IMR-90 (cell line): ENCODE measurements at regions not wholly inside any gene's neighbourhood (a gene's known extent, or its start where the extent isn't known, plus 50 kb on each side); places are given as distances from the start of the nearest gene placed in this dataset.

Experiments
- ATAC-seq: fragments of 200-7000 bp; cut with Tn5 transposase; 2 replicates; pipeline ENCODE4 v1.9.1; 2020; ENCODE audit warnings: low read depth, mild to moderate bottlenecking, moderate library complexity
- BruUV-seq: library from RNA; stranded (reverse); fragments of 400-500 nt; replicated peaks from 2 replicates; lab custom pipeline; 2021; lab: Mats Ljungman, UMichigan
- CTCF ChIA-PET: fragments of 300-600 bp; formaldehyde crosslinking; extraction: SDS; loops from one replicate; lab custom pipeline; 2021; ENCODE audit warnings: antibody characterized with exemption; lab: Yijun Ruan, JAX
- POLR2A ChIA-PET: fragments of 300-600 bp; sonication (Branson Sonifier 250); formaldehyde crosslinking; loops from one replicate; lab custom pipeline; 2022; ENCODE audit warnings: antibody characterized with exemption; ENCODE audit not compliant: unreplicated experiment; lab: Charles Lee
- DNase-seq: peaks from one replicate; pipeline ENCODE4 v3.0.0; 2013
- H2AFZ ChIP-seq: replicated peaks from 2 replicates; pipeline ENCODE3; 2013; ENCODE audit warnings: low read length, mild to moderate bottlenecking; ENCODE audit not compliant: poor library complexity
- H2AK5ac ChIP-seq: 2 replicates; pipeline ENCODE4 v1.6.1; 2013; ENCODE audit warnings: low read depth, low read length, inconsistent platforms
- H2AK9ac ChIP-seq: replicated peaks from 2 replicates; pipeline ENCODE3; 2013; ENCODE audit warnings: mild to moderate bottlenecking, low read depth, low read length, moderate library complexity; ENCODE audit not compliant: poor library complexity
- H2BK120ac ChIP-seq: 2 replicates; pipeline ENCODE4 v1.6.1; 2013; ENCODE audit warnings: low read depth, low read length, inconsistent platforms
- H2BK15ac ChIP-seq: 3 replicates; pipeline ENCODE4 v1.6.1; 2013; ENCODE audit warnings: low read depth, low read length, inconsistent platforms
- H2BK20ac ChIP-seq: 2 replicates; pipeline ENCODE4 v1.6.1; 2013; ENCODE audit warnings: low read depth, mild to moderate bottlenecking, inconsistent platforms, low read length, moderate library complexity
- H2BK5ac ChIP-seq: 2 replicates; pipeline ENCODE4 v1.6.1; 2013; ENCODE audit warnings: mild to moderate bottlenecking, low read depth, low read length, inconsistent platforms; ENCODE audit not compliant: poor library complexity, severe bottlenecking
- H3K14ac ChIP-seq: replicated peaks from 2 replicates; pipeline ENCODE4 v1.6.1; 2013; ENCODE audit warnings: low read depth, low read length, inconsistent platforms
- H3K18ac ChIP-seq: 2 replicates; pipeline ENCODE4 v1.6.1; 2013; ENCODE audit warnings: low read depth, low read length, control low read depth
- H3K23ac ChIP-seq: 2 replicates; pipeline ENCODE4 v1.6.1; 2013; ENCODE audit warnings: low read depth, low read length, inconsistent platforms
- H3K27ac ChIP-seq: 2 replicates; pipeline ENCODE4 v1.5.1; 2013; ENCODE audit warnings: mild to moderate bottlenecking, control low read depth, low read length; ENCODE audit not compliant: insufficient read depth
- H3K27me3 ChIP-seq: 2 replicates; pipeline ENCODE4 v1.6.1; 2013; ENCODE audit warnings: low read length; ENCODE audit not compliant: control insufficient read depth, insufficient read depth
- H3K36me3 ChIP-seq: 2 replicates; pipeline ENCODE4 v1.6.1; 2013; ENCODE audit warnings: low read length, mixed read lengths; ENCODE audit not compliant: control insufficient read depth, insufficient read depth
- H3K4ac ChIP-seq: 2 replicates; pipeline ENCODE4 v1.6.1; 2013; ENCODE audit warnings: low read depth, low read length, inconsistent platforms
- H3K4me1 ChIP-seq: 2 replicates; pipeline ENCODE4 v1.6.1; 2013; ENCODE audit warnings: low read length, mixed read lengths; ENCODE audit not compliant: control insufficient read depth, insufficient read depth
- H3K4me2 ChIP-seq: 2 replicates; pipeline ENCODE4 v1.6.1; 2013; ENCODE audit warnings: low read depth, mild to moderate bottlenecking, control low read depth, low read length, moderate library complexity
- H3K4me3 ChIP-seq: 2 replicates; pipeline ENCODE4 v1.5.1; 2013; ENCODE audit warnings: low read depth, mild to moderate bottlenecking, control low read depth, low read length, moderate library complexity; ENCODE audit not compliant: insufficient read depth
- H3K56ac ChIP-seq: 2 replicates; pipeline ENCODE4 v1.6.1; 2013; ENCODE audit warnings: low read length, inconsistent platforms; ENCODE audit not compliant: insufficient read depth; ENCODE audit errors: extremely low read depth
- H3K79me1 ChIP-seq, 2 experiments: 2 replicates each; pipeline ENCODE4 v1.6.1; 2013; ENCODE audit warnings: low read length in 2 of 2, inconsistent platforms in 1 of 2, low read depth in 1 of 2
- H3K9ac ChIP-seq: 2 replicates; pipeline ENCODE4 v1.6.1; 2013; ENCODE audit warnings: low read depth, low read length, control low read depth
- H3K9me1 ChIP-seq: 2 replicates; pipeline ENCODE4 v1.6.1; 2013; ENCODE audit warnings: low read length, inconsistent platforms; ENCODE audit not compliant: insufficient read depth
- H3K9me3 ChIP-seq: 2 replicates; pipeline ENCODE4 v1.6.1; 2013; ENCODE audit warnings: low read length; ENCODE audit not compliant: control insufficient read depth, insufficient read depth
- H4K20me1 ChIP-seq: 2 replicates; pipeline ENCODE4 v1.6.1; 2013; ENCODE audit warnings: low read length, inconsistent platforms; ENCODE audit not compliant: insufficient read depth
- H4K5ac ChIP-seq: 2 replicates; pipeline ENCODE4 v1.6.1; 2013; ENCODE audit warnings: mild to moderate bottlenecking, low read depth, low read length, control low read depth
- H4K8ac ChIP-seq, 2 experiments: 2 replicates each; pipeline ENCODE4 v1.6.1; 2013; ENCODE audit warnings: low read depth in 2 of 2, low read length in 2 of 2, control low read depth in 1 of 2, inconsistent platforms in 1 of 2
- H4K91ac ChIP-seq: 2 replicates; pipeline ENCODE4 v1.6.1; 2013; ENCODE audit warnings: low read depth, low read length, inconsistent platforms; ENCODE audit not compliant: insufficient read depth
- BHLHE40 ChIP-seq: fragments of 150-350 bp; IDR thresholded peaks from 2 replicates; pipeline ENCODE4 v1.6.1; 2016; ENCODE audit warnings: mild to moderate bottlenecking, low read depth, low read length
- CEBPB ChIP-seq: IDR thresholded peaks from 2 replicates; pipeline ENCODE4 v1.6.1; 2012; ENCODE audit warnings: low read depth, low read length, improper control_type of control experiment
- CHD1 ChIP-seq: IDR thresholded peaks from 2 replicates; pipeline ENCODE4 v1.6.1; 2012; ENCODE audit warnings: low read depth, low read length, improper control_type of control experiment
- CTCF ChIP-seq: conservative IDR thresholded peaks from 2 replicates; pipeline ENCODE4 v1.5.1; 2012; ENCODE audit warnings: mild to moderate bottlenecking, low read depth, low read length, improper control_type of control experiment
- ELK1 ChIP-seq: fragments of 150-350 bp; IDR thresholded peaks from 2 replicates; pipeline ENCODE4 v1.6.1; 2016; ENCODE audit warnings: low read depth, mild to moderate bottlenecking, low read length, moderate library complexity, borderline replicate concordance
- FOS ChIP-seq: fragments of 150-350 bp; IDR thresholded peaks from 2 replicates; pipeline ENCODE4 v1.6.1; 2016; ENCODE audit warnings: low read depth, low read length
- MAFK ChIP-seq: IDR thresholded peaks from 2 replicates; pipeline ENCODE4 v1.6.1; 2012; ENCODE audit warnings: low read depth, low read length, improper control_type of control experiment
- MAZ ChIP-seq: IDR thresholded peaks from 2 replicates; pipeline ENCODE4 v1.6.1; 2012; ENCODE audit warnings: low read depth, mild to moderate bottlenecking, low read length, improper control_type of control experiment, moderate library complexity, borderline replicate concordance
- MXI1 ChIP-seq: IDR thresholded peaks from 2 replicates; pipeline ENCODE4 v1.6.1; 2012; ENCODE audit warnings: low read depth, mild to moderate bottlenecking, low read length, moderate library complexity, borderline replicate concordance
- NFE2L2 ChIP-seq: fragments of 150-350 bp; IDR thresholded peaks from 2 replicates; pipeline ENCODE4 v1.6.1; 2016; ENCODE audit warnings: low read depth, mild to moderate bottlenecking, low read length
- POLR2A ChIP-seq: IDR thresholded peaks from 2 replicates; pipeline ENCODE4 v1.6.1; 2012; ENCODE audit warnings: mild to moderate bottlenecking, low read depth, low read length
- RAD21 ChIP-seq: IDR thresholded peaks from 2 replicates; pipeline ENCODE4 v1.6.1; 2012; ENCODE audit warnings: low read length, improper control_type of control experiment
- RCOR1 ChIP-seq: IDR thresholded peaks from 2 replicates; pipeline ENCODE4 v1.6.1; 2012; ENCODE audit warnings: mild to moderate bottlenecking, low read length, improper control_type of control experiment; ENCODE audit not compliant: insufficient replicate concordance
- RFX5 ChIP-seq: IDR thresholded peaks from 2 replicates; pipeline ENCODE4 v1.8.0; 2012; ENCODE audit warnings: low read depth, mild to moderate bottlenecking, low read length, moderate library complexity
- SMC3 ChIP-seq: fragments of 150-350 bp; IDR thresholded peaks from 2 replicates; pipeline ENCODE4 v1.6.1; 2016; ENCODE audit warnings: low read depth, mild to moderate bottlenecking, antibody characterized with exemption, low read length, moderate library complexity
- USF2 ChIP-seq: fragments of 150-350 bp; IDR thresholded peaks from 2 replicates; pipeline ENCODE4 v1.6.1; 2017; ENCODE audit warnings: mild to moderate bottlenecking, antibody characterized with exemption, low read length, low read depth
- WGBS, 2 experiments: methylation state at CpG; one replicate each; pipeline versions ENCODE4 v1.1.5 to v1.1.7; 2013; ENCODE audit warnings: missing lambda C conversion rate in 2 of 2; ENCODE audit not compliant: insufficient read length in 1 of 2; ENCODE audit errors: extremely low coverage in 2 of 2; 5-methylcytosine and 5-hydroxymethylcytosine counted together
- dilution Hi-C: fragments of 300-500 bp; cut with HindIII; formaldehyde crosslinking; loops from one replicate; pipeline ENCODE4 v1.14.3; 2018; ENCODE audit warnings: low sequenced_read_pairs; ENCODE audit not compliant: unreplicated experiment
- in situ Hi-C: fragments of 300-500 bp; cut with MboI; formaldehyde crosslinking; loops from 3 replicates; pipeline ENCODE4 v1.14.3; 2019; ENCODE audit warnings: low sequenced_read_pairs, inconsistent platforms, mixed read lengths
- intact Hi-C: fragments of 100-400 bp; cut with micrococcal nuclease; formaldehyde crosslinking; loops from 2 replicates; pipeline ENCODE4 v1.10.0; 2022

- Histone ChIP-seq H2AK9ac (no peak overlapping the region), H3K4ac (no peak overlapping the region), H3K14ac (no peak overlapping the region), H2BK120ac (no peak overlapping the region), H3K9me3 (no peaks in the 10 kb centered on the region), H3K4me2 (no peak overlapping the region), H3K23ac (no peak overlapping the region), H3K27ac (no peak overlapping the region), H4K8ac (no peak overlapping the region), H3K79me1 (no peaks in the 10 kb centered on the region), H2AK5ac (no peak overlapping the region), H3K4me3 (no peak overlapping the region), H4K5ac (no peak overlapping the region), H2BK20ac (no peak overlapping the region), H3K9ac (no peak overlapping the region), H2AFZ (no peak overlapping the region), H3K56ac (no peak overlapping the region), H4K91ac (no peak overlapping the region), H3K4me1 (no peaks in the 10 kb centered on the region), H2BK5ac (no peak overlapping the region), H3K18ac (no peak overlapping the region), H3K27me3 (peaks cover 9% of the 10 kb centered on the region; the same call in 1 of the 2 replicates), H3K36me3 (no peaks in the 10 kb centered on the region), H4K20me1 (no peaks in the 10 kb centered on the region), H3K9me1 (peaks cover 8% of the 10 kb centered on the region), H2BK15ac (no peak overlapping the region)
- no TSS peak for BruUV-seq
- dilution Hi-C loops (no loop called here), intact Hi-C loops (no loop called here), in situ Hi-C loops (no loop called here)
- ChIA-PET POLR2A (no interaction called here), CTCF (no interaction called here)
- ATAC-seq: no peak
- WGBS, 2 experiments: 80% methylated on average over 1 of the region's 5 CpGs; no CpG with 5 or more reads in 1 of the 2 experiments
- TF ChIP-seq MAFK: no peak
- TF ChIP-seq SMC3: no peak
- TF ChIP-seq NFE2L2: no peak
- no peak for TF ChIP-seq USF2
- no peak for TF ChIP-seq RFX5
- TF ChIP-seq RAD21: no peak
- TF ChIP-seq FOS: no peak
- TF ChIP-seq CEBPB: no peak
- no peak for TF ChIP-seq RCOR1
- no peak for TF ChIP-seq MAZ
- TF ChIP-seq BHLHE40: no peak
- TF ChIP-seq ELK1: no peak
- TF ChIP-seq MXI1: no peak
- TF ChIP-seq CTCF: no peak
- TF ChIP-seq CHD1: no peak
- no peak for TF ChIP-seq POLR2A
- DNase-seq: no peak
Measured at GRCh38 chr9:126203313-126203712, 123.3 kb upstream of the MVB12B start.
